Activated naive CD4-positive, alpha-beta T cell treated with anti-CD3 and anti-CD28 coated beads, Interleukin-2, amount 50 U/mL, for 72 hours (primary cell): ENCODE measurements at regions not wholly inside any gene's neighbourhood (a gene's known extent, or its start where the extent isn't known, plus 50 kb on each side); places are given as distances from the start of the nearest gene placed in this dataset.

Source experiments
- ATAC-seq, 2 donors: fragments of 150-1000 bp; cut with Tn5 transposase; 2 replicates each; pipeline ENCODE4 v1.10.0; 2021; ENCODE audit warnings: mild to moderate bottlenecking in 2 of 2, moderate library complexity in 2 of 2
- DNase-seq, 2 donors: peaks; one replicate each; pipeline ENCODE4 v3.0.0; 2021 to 2022; ENCODE audit warnings: low spot score in 2 of 2
- H3K27ac Mint-ChIP-seq, 2 donors: one replicate each; pipeline ENCODE4 v1.8.0; 2022; ENCODE audit warnings: mild to moderate bottlenecking in 2 of 2, mixed read lengths in 2 of 2
- H3K36me3 Mint-ChIP-seq, 2 donors: one replicate each; pipeline ENCODE4 v1.8.0; 2022; ENCODE audit warnings: mixed read lengths in 2 of 2
- H3K9me3 Mint-ChIP-seq, 2 donors: one replicate each; pipeline ENCODE4 v1.8.0; 2022; ENCODE audit warnings: mixed read lengths in 2 of 2

DNA sequence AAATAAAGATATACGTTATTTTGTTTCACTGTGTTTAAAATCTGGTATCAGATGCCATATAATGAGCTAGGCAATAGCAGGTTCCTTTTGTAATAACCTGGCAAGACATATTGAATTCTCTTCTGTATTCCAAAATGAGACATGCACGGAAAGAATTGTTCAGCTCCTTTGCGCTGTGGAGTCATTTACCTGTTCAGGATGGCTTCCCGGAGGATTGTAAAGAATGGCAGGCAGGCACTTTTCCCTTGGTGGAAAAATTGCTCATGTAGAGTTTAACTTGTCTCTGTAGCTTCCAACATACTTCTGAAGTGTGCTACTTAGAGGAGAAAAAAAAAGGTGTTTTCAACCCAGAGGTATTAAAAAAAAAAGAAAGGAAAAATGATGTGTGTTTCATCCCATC lies 805.2 kb downstream of the GALC start:
- Mint-ChIP-seq H3K36me3 (peaks cover 4 to 5% of the 10 kb centered on the region in 2 donors), H3K27ac (no peak overlapping the region), H3K9me3 (peaks cover 26 to 30% of the 10 kb centered on the region in 2 donors)
- DNase-seq (no peak), ATAC-seq (no peak)

DNA sequence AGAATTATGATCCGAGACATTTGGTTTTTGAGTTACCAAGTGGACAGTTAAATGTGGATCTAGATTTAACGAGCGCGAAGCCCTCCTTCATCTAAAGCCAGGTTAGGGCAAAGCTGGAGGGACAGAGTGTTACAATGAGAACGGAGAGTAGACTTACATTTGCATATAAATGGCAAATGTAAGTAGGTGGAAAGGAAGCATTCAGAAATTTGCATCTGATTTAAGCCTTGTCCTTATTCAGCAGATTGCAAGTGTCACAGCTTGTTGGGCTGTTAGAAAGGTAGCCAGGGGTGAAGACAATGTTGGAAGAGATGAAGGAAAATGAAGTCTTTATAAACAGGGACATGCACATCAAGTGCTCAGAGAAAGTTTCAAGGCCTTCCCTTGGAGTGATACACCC lies 806.2 kb downstream of the GALC start:
- peaks cover 25 to 26% of the 10 kb centered on the region in 2 donors for H3K9me3 Mint-ChIP-seq
- DNase-seq: no peak
- no peak overlapping the region for H3K27ac Mint-ChIP-seq
- H3K36me3 Mint-ChIP-seq: peaks cover 4 to 5% of the 10 kb centered on the region in 2 donors
- no peak for ATAC-seq

DNA sequence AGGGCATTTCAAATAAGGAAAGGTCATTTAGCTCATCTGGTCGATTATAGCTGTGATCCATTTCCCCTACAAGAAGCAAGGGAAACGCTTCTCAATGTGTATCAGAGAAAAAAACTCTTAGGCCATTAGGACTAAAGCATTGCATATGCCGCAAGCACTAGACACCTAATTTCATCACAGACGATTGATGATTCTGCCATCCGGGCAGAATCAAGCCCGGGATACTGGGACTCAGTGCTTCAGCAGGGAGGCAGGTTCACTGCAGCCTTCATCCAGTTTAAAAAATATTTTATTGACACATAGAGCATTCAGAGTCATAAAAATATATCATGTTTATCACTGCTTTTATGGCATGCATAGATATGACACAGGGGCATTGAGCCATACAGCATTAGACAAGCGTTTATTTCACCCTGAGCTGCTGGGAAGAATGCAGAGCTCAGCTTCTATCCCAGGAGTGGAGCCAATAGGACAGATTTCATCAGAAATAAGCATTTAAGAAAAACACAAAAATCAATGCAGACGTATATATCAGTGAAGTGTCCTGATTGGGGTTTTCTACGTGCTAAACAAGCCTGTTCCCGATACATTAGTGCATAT lies 806.9 kb downstream of the GALC start:
- no peak for DNase-seq
- no peak for ATAC-seq
- H3K27ac Mint-ChIP-seq: no peak overlapping the region
- peaks cover 18 to 23% of the 10 kb centered on the region in 2 donors for H3K9me3 Mint-ChIP-seq
- H3K36me3 Mint-ChIP-seq: peaks cover 4 to 5% of the 10 kb centered on the region in 2 donors

DNA sequence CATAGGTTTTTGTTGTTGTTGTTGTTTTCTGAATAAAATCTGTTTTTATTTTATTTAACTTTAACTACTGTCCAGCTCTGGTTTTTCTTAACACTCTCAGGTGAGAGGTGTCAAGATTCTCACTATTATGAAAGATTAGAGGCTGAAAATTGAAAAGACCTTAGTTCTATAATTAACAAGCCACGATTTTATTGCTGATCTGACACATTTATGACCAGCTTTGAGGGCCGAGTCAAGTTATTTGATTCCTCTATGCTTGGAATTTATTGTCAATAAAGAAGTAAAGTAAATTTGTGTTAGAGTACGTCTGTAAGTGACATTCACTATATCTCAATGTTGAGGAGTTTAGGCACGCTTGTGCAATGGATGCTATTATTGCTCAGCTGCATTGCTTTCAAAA lies 808.8 kb downstream of the GALC start:
- no peak overlapping the region for H3K27ac Mint-ChIP-seq
- ATAC-seq: no peak
- H3K9me3 Mint-ChIP-seq: peaks cover 4 to 10% of the 10 kb centered on the region in 2 donors
- no peak for DNase-seq
- peaks cover 0 to 1% of the 10 kb centered on the region in 2 donors for H3K36me3 Mint-ChIP-seq

DNA sequence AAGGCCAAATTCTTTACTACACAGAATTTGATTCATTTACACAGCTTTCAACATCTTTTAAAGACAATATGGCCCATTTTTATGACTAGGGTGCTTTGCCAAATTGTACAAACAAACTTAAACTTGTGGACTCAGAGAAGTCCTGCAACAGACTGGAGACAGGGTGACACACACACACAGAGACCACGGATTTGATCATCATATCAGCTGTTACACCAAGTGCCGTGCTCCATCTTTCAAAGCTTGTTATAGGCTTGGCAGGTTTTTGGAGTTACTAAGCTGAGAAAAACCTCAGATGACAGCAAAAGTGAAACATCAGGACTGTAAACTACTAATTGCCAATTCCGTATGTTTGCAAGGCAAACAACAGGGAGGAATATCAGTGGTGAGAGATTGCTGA lies 811.7 kb downstream of the GALC start:
- Mint-ChIP-seq H3K36me3 (no peaks in the 10 kb centered on the region), H3K27ac (no peak overlapping the region), H3K9me3 (peaks cover 5 to 12% of the 10 kb centered on the region in 2 donors)
- DNase-seq (no peak), ATAC-seq (no peak)

DNA sequence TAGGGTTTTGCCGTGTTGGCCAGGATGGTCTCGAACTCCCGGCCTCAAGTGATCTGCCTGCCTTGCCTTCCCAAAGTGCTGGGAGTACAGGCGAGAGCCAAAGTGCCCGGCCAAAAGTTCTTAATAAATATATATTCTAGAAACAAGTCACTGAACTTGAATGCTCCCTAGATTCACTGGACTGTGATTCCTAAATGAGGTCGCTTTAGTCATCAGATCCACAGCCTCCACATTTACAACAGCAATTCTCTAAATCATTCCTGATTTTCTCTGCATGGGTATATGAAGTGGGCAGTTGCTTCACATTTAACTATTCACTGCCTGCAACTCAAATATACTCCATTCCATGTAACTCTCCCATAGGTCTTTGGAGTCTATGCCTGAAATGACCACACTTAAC lies 813.0 kb downstream of the GALC start:
- ATAC-seq: no peak
- no peaks in the 10 kb centered on the region for H3K36me3 Mint-ChIP-seq
- no peak for DNase-seq
- peaks cover 5 to 17% of the 10 kb centered on the region in 2 donors for H3K9me3 Mint-ChIP-seq
- no peak overlapping the region for H3K27ac Mint-ChIP-seq

DNA sequence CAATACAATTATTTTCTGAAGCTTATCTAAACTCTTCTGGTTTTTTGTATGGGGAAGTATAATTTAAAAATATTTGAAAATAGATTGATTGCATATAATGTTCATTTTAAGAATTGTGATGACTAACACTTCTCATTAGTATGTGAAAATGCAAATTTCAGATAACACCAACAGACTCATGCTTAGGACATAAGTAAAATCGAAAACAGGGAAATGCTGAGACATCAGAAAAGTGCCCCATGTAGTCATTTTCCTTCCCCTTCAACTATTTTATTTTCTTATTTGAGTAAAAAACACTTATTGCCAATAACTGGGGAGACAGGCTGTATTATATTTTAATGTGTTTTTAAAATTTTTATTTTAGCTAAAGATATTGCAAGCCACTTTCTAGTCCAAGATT lies 814.7 kb downstream of the GALC start:
- ATAC-seq: no peak
- H3K9me3 Mint-ChIP-seq: peaks cover 5 to 11% of the 10 kb centered on the region in 2 donors
- H3K27ac Mint-ChIP-seq: no peak overlapping the region
- no peaks in the 10 kb centered on the region for H3K36me3 Mint-ChIP-seq
- DNase-seq: no peak

DNA sequence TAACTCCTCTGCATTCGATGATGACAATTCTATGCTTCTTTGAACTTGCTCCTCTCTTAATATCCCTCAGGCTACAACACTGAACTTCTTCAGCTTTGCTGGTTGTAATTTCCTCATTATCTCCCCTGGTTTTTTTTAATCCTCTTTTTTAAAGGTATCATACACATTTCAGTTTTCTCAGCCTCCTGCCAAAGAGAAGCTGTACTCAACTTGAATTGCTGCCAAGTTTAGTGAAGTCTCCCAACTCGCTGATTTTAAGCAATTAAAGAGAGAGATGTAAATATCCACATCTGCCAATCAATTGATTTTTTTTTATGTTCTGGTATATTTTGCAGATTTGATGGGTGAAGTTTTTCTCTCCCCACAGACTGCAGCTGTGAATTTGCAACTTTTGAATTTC lies 817.8 kb downstream of the GALC start:
- no peaks in the 10 kb centered on the region for H3K36me3 Mint-ChIP-seq
- no peak overlapping the region for H3K27ac Mint-ChIP-seq
- ATAC-seq (no peak), DNase-seq (no peak)
- H3K9me3 Mint-ChIP-seq: peaks cover 11 to 20% of the 10 kb centered on the region in 2 donors

DNA sequence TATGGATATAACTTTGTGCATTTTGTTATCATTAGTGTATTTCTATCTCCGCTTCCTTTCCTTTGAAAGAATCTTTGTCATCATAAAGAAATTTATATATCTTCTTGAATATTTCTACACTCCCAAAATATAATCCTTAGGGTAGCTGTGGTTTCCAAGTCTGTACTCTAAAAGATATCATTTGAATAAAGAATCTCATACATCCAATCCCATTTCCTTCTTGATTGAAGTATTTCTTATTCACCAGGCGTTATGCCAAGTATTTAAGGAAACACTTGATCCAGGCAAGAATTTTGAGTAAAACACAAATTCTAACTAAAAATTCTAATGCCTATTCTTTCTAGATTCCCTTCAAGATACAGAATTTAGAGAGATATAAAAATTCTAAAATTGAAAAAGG lies 821.8 kb downstream of the GALC start:
- H3K27ac Mint-ChIP-seq: no peak overlapping the region
- H3K36me3 Mint-ChIP-seq: no peaks in the 10 kb centered on the region
- ATAC-seq (no peak), DNase-seq (no peak)
- peaks cover 16 to 20% of the 10 kb centered on the region in 2 donors for H3K9me3 Mint-ChIP-seq

DNA sequence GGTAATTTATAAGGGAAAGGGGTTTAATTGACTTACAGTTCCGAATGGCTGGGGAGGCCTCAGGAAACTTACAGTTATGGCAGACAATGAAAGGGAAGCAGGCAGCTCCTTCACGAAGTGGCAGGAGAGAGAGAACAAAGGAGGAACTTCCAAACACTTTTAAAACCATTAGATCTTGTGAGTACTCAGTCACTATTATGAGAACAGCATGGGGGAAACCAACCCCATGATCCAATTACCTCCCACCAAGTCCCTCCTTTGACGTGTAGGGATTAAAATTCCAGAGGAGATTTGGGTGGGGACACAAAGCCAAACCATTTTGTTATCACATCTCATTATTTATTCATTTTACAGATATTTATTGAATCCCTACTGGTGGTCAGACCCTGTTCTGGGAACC lies 822.8 kb downstream of the GALC start:
- no peaks in the 10 kb centered on the region for H3K36me3 Mint-ChIP-seq
- peaks cover 17 to 20% of the 10 kb centered on the region in 2 donors for H3K9me3 Mint-ChIP-seq
- H3K27ac Mint-ChIP-seq: no peak overlapping the region
- ATAC-seq (no peak), DNase-seq (no peak)

DNA sequence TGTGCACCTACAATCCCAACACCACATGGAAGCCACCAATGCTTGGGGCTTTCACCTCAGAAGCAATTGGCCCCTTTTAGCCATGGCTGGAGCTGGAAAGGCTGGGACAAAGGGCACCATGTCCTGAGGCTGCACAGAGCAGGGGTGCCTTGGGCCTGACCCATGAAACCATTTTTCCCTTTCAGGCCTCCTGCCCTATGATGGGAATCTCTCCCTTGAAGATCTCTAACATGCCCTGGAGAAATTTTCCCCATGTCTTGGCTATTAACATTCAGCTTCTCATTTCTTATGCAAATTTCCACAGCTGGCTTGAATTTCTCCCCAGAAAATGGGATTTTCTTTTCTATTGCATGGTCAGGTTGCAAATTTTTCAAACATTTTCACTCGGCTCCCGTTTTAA lies 823.6 kb downstream of the GALC start:
- Mint-ChIP-seq H3K27ac (no peak overlapping the region), H3K9me3 (peaks cover 18 to 20% of the 10 kb centered on the region in 2 donors), H3K36me3 (peaks cover 0 to under 1% of the 10 kb centered on the region in 2 donors)
- no peak for ATAC-seq
- no peak for DNase-seq

DNA sequence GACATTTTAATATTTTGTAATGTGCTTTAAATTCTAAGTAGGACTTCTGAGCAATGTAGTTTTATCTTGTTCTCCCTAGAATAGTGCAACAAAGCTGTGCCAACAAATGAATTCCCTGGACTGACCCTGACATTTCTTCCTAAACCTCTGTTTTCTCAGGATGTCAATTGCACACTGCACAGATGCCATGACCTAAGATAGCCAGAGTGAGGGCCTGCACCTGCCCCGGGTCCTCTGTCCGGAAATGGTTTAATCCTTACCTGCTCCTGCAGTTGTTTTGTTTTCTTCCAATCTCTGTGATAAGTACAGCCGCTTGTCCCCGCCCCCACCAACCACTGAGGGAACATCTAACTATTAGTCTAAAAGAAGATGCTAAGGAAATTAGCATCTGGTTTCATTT lies 831.5 kb downstream of the GALC start:
- Mint-ChIP-seq H3K9me3 (peaks cover 18 to 21% of the 10 kb centered on the region in 2 donors), H3K27ac (no peak overlapping the region), H3K36me3 (peaks cover 0 to 8% of the 10 kb centered on the region in 2 donors)
- ATAC-seq (no peak), DNase-seq (no peak)

DNA sequence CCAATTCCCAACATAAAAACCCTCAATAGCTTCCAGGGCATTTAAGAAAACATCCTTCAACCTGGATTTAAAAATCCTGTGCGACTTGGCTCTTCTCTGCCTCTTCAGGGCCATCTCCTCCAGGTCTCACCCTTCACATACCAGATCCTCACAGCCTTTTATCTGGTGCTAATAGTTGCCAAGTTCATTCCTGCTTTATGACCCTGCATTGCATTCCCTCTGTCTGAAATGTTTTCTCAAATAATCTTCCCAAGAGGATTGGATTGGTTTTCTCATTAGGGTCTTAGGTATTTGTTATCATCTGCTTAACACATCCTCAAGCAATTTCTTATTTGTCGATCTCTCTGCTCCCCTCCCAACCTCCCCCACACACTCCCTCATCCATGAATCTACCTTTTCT lies 832.0 kb downstream of the GALC start:
- ATAC-seq: no peak
- no peak for DNase-seq
- H3K36me3 Mint-ChIP-seq: peaks cover 0 to 8% of the 10 kb centered on the region in 2 donors
- H3K9me3 Mint-ChIP-seq: peaks cover 18 to 21% of the 10 kb centered on the region in 2 donors
- no peak overlapping the region for H3K27ac Mint-ChIP-seq

DNA sequence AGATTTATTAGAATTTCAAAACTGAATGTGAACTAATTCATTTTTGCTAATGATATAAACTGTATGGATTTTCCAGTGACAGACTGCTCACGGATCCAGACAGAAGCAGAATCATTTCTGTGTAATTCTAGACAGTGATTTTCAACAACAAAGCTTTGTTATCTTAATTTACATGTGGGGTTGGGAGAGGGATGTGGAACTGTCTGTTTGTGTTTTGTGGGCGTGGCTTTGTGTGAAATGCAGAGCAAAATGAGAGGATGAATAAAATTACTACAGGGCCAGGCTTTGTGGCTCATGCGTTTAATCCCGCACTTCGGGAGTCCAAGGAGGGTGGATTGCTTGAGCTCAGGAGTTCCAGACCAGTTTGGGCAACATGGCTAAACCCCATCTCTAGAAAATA lies 834.7 kb downstream of the GALC start:
- DNase-seq (no peak), ATAC-seq (no peak)
- Mint-ChIP-seq H3K9me3 (peaks cover 8 to 26% of the 10 kb centered on the region in 2 donors), H3K36me3 (peaks cover 0 to 4% of the 10 kb centered on the region in 2 donors), H3K27ac (no peak overlapping the region)

DNA sequence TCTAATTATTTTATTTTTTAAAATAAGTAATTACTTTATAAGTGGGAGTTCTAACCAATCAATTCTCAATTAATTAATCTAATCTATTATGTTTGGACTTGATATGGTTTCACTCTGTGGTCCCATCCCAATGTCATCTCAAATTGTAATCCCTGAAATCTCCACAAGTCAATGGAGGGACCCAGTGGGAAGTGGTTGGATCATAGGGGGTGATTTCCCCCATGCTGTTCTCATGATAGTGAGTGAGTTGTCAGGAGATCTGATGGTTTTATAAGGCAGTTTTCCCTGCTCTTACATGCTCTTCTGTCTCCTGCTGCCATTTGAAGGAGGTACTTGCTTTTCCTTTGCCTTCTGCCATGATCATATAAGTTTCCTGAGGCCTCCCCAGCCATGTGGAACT lies 836.1 kb downstream of the GALC start:
- no peak for ATAC-seq
- peaks cover 0 to 4% of the 10 kb centered on the region in 2 donors for H3K36me3 Mint-ChIP-seq
- no peak overlapping the region for H3K27ac Mint-ChIP-seq
- DNase-seq: no peak
- H3K9me3 Mint-ChIP-seq: peaks cover 10 to 27% of the 10 kb centered on the region in 2 donors

DNA sequence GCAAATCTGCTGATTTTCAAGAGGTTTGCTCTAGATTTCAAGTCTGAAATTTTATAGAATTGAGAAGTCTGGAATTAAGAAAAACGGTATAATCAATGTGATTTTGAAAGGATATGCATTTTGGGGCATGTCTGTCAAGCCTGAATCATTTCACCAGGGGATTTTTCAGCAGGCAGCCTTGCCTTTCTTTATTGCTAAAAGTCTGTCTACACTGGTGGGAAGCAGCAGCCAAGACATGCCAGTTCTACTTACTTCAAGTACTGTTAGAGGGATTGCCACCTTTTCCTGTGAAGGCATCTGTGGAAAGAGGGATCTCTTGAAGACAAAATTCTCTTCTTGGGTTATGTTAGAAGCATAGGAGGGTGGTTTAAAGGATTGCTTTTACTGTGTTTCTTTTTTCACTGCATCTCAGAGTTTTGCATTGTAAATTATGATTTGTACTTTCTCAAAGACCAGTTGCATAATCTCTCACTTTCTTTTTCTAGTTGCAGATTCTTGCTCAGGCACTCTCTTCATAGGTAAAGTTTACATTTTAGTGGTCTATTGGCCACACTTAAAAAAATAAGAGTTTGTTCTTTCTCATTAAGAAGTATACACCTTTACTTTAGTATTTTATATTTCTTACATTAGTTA lies 837.0 kb downstream of the GALC start:
- Mint-ChIP-seq H3K27ac (no peak overlapping the region), H3K36me3 (peaks cover 0 to 4% of the 10 kb centered on the region in 2 donors), H3K9me3 (peaks cover 10 to 25% of the 10 kb centered on the region in 2 donors)
- DNase-seq: no peak
- ATAC-seq: no peak

DNA sequence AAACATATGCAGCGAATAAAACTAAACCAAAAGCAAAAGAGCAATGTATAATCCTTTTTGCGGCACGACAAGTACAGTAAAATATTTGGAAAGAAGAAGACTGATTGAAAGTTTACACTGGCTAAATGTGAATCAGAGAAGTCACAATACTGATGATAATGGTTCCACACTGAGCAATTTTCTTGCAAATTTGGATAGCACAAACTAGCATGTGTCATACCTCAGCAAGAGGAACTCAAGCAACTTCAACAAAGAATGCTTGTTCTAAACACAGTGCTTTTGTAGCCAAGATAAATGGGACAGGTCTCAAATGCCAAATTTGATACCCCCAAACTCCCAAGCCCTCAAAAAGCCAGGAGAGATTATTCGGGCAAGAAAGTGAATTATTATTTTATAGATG lies 839.1 kb downstream of the GALC start:
- Mint-ChIP-seq H3K27ac (no peak overlapping the region), H3K36me3 (no peaks in the 10 kb centered on the region), H3K9me3 (peaks cover 8 to 19% of the 10 kb centered on the region in 2 donors)
- ATAC-seq: no peak
- no peak for DNase-seq

DNA sequence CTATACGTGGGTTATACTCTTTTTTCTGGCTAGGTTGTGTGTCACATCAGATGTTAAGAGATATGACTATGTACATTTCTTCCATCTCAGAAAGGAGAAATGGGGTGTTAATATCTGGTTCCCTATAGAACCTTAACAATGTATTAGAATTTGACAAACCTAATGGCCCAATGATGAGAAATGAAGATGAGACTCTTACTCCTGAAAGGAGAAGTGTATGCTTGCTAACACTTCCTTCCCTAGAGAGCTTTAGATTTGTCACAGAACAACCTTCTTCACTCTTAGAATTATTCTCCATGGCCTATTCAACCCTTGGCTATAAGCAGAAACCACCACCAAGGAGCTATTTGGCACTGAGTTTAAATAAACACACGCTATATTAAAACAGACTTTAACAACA lies 839.6 kb downstream of the GALC start:
- no peaks in the 10 kb centered on the region for H3K36me3 Mint-ChIP-seq
- peaks cover 10 to 22% of the 10 kb centered on the region in 2 donors for H3K9me3 Mint-ChIP-seq
- ATAC-seq: no peak
- no peak for DNase-seq
- no peak overlapping the region for H3K27ac Mint-ChIP-seq
